SK-N-MC (cell line): ENCODE measurements at regions not wholly inside any gene's neighbourhood (a gene's known extent, or its start where the extent isn't known, plus 50 kb on each side); places are given as distances from the start of the nearest gene placed in this dataset.

ENCODE experiments used
- DNase-seq: peaks from one replicate; pipeline ENCODE4 v3.0.0-alpha.2; 2011; ENCODE audit warnings: low read depth, low spot score
- H3K27ac ChIP-seq: fragments of 200-600 bp; sonication (generic); 2 replicates; pipeline ENCODE4 v1.5.1; 2016; ENCODE audit warnings: mixed run types
- H3K36me3 ChIP-seq: fragments of 200-600 bp; sonication (generic); 2 replicates; pipeline ENCODE4 v1.6.1; 2017; ENCODE audit warnings: antibody characterized with exemption, low read length, mixed read lengths; ENCODE audit not compliant: insufficient read depth
- H3K4me3 ChIP-seq: fragments of 200-600 bp; sonication (generic); 2 replicates; pipeline ENCODE4 v1.5.1; 2016
- H3K9ac ChIP-seq: fragments of 200-600 bp; sonication (generic); 2 replicates; pipeline ENCODE4 v1.8.0; 2017; ENCODE audit warnings: mixed run types, mixed read lengths; ENCODE audit not compliant: insufficient read length
- H3K9me3 ChIP-seq: fragments of 200-600 bp; sonication (generic); 2 replicates; pipeline ENCODE4 v1.6.1; 2017; ENCODE audit warnings: low read depth, mild to moderate bottlenecking, antibody characterized with exemption, low read length, moderate library complexity, mixed read lengths
- EZH2 ChIP-seq: fragments of 200-600 bp; sonication (generic); IDR thresholded peaks from one replicate; pipeline ENCODE4 v1.6.1; 2017; ENCODE audit warnings: antibody characterized with exemption
- FOXP2 ChIP-seq: optimal IDR thresholded peaks from 2 replicates; pipeline ENCODE3; 2011; ENCODE audit warnings: mild to moderate bottlenecking, moderate library complexity; ENCODE audit not compliant: insufficient read depth; ENCODE audit errors: extremely low read length, control extremely low read depth
- POLR2AphosphoS5 ChIP-seq: IDR thresholded peaks from 2 replicates; pipeline ENCODE4 v1.6.1; 2012; ENCODE audit warnings: mild to moderate bottlenecking, low read depth, low read length, borderline replicate concordance

DNA sequence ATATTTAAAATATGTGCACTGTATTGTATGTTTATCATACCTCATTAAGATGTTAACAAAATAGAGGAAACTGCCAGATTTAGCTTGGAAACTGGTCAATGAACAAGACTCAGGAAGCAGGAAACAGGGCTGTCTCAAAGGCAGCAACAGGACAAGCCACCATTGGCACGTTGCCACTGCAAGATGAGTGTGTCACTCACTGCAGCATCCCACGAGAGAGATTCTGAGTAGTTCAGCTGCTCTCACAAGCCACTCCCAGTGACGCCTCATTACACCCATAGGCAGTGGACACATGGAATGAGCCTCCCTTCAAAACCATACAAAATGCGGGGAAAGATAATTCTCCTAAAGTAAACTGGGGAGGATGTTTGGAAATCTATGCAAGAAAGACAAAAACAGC, 181.9 kb upstream of the DLGAP1 start:
- no peak for DNase-seq
- Histone ChIP-seq H3K9ac (no peak overlapping the region), H3K9me3 (no peaks in the 10 kb centered on the region), H3K27ac (no peak overlapping the region), H3K36me3 (no peaks in the 10 kb centered on the region), H3K4me3 (no peak overlapping the region)
- no peak for TF ChIP-seq EZH2
- no peak for TF ChIP-seq POLR2AphosphoS5
- no peak for TF ChIP-seq FOXP2

GRCh38 chr18:4631239-4631638, 176.1 kb upstream of the DLGAP1 start:
- TF ChIP-seq FOXP2 (no peak), EZH2 (no peak), POLR2AphosphoS5 (no peak)
- H3K9me3 ChIP-seq = no peaks in the 10 kb centered on the region
- no peak overlapping the region for H3K4me3 ChIP-seq
- H3K9ac ChIP-seq = no peak overlapping the region
- no peak for DNase-seq
- H3K27ac ChIP-seq = no peak overlapping the region
- no peaks in the 10 kb centered on the region for H3K36me3 ChIP-seq

- H3K36me3 ChIP-seq = no peaks in the 10 kb centered on the region
- no peak for DNase-seq
- H3K4me3 ChIP-seq = no peak overlapping the region
- H3K9ac ChIP-seq = no peak overlapping the region
- no peak overlapping the region for H3K27ac ChIP-seq
- no peaks in the 10 kb centered on the region for H3K9me3 ChIP-seq
- TF ChIP-seq EZH2 (no peak), POLR2AphosphoS5 (no peak), FOXP2 (no peak)
Measured at GRCh38 chr18:4605212-4605611, 150.1 kb upstream of the DLGAP1 start.

GRCh38 chr18:4603955-4604354, 148.8 kb upstream of the DLGAP1 start:
- Histone ChIP-seq H3K9ac (no peak overlapping the region), H3K36me3 (no peaks in the 10 kb centered on the region), H3K4me3 (no peak overlapping the region), H3K27ac (no peak overlapping the region), H3K9me3 (no peaks in the 10 kb centered on the region)
- TF ChIP-seq POLR2AphosphoS5 = no peak
- no peak for TF ChIP-seq FOXP2
- TF ChIP-seq EZH2 = no peak
- DNase-seq = no peak

- Histone ChIP-seq H3K36me3 (no peaks in the 10 kb centered on the region), H3K27ac (no peak overlapping the region), H3K4me3 (no peak overlapping the region), H3K9ac (no peak overlapping the region), H3K9me3 (no peaks in the 10 kb centered on the region)
- no peak for DNase-seq
- no peak for TF ChIP-seq POLR2AphosphoS5
- TF ChIP-seq EZH2 = no peak
Measured at GRCh38 chr18:4599312-4599711, 144.2 kb upstream of the DLGAP1 start.

GRCh38 chr18:4597301-4597700, 142.2 kb upstream of the DLGAP1 start:
- no peak overlapping the region for H3K4me3 ChIP-seq
- no peak overlapping the region for H3K9ac ChIP-seq
- H3K9me3 ChIP-seq = no peaks in the 10 kb centered on the region
- no peak overlapping the region for H3K27ac ChIP-seq
- no peaks in the 10 kb centered on the region for H3K36me3 ChIP-seq
- TF ChIP-seq EZH2 (no peak), POLR2AphosphoS5 (no peak), FOXP2 (no peak)
- DNase-seq = no peak

DNA sequence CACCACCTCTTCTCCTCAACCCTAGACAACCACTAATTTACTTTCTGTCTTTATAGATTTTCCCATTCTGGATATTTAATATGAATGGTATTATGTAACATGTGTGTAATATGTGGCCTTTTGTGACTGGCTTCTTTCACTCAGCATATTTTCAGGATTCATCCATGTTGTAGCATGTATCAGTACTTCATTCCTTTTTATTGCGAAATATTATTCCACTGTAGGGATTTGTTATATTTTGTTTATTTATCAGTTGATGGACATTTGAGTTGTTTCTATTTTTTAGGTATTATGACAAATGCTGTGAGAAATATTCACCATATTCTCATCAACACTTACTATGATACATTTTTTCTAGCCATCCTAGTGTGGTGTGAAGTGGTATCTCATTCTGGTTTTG, 138.8 kb upstream of the DLGAP1 start:
- TF ChIP-seq FOXP2 (no peak), EZH2 (no peak), POLR2AphosphoS5 (no peak)
- no peak overlapping the region for H3K4me3 ChIP-seq
- DNase-seq = no peak
- H3K36me3 ChIP-seq = no peaks in the 10 kb centered on the region
- no peaks in the 10 kb centered on the region for H3K9me3 ChIP-seq
- H3K9ac ChIP-seq = no peak overlapping the region
- H3K27ac ChIP-seq = no peak overlapping the region

DNA sequence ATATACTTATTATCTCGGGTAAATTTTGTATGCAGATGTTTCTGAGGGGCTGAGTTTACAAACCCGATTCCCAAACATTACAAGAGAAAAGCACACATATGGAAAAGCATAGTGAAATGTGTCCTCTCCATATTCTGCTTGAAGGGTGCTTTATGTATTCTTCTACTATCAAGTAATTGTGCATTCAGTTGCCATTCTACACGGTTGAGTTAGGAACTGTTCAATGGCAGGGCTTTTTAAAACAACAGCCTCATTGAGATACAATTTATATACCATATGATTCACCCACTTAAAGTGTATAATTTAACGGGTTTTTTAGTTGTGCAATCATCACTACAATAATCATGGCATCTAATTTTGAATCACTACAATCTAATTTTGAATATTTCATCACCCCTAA, 138.4 kb upstream of the DLGAP1 start:
- Histone ChIP-seq H3K9ac (no peak overlapping the region), H3K27ac (no peak overlapping the region), H3K4me3 (no peak overlapping the region), H3K36me3 (no peaks in the 10 kb centered on the region), H3K9me3 (no peaks in the 10 kb centered on the region)
- TF ChIP-seq EZH2 = no peak
- no peak for TF ChIP-seq POLR2AphosphoS5
- no peak for TF ChIP-seq FOXP2
- no peak for DNase-seq

DNA sequence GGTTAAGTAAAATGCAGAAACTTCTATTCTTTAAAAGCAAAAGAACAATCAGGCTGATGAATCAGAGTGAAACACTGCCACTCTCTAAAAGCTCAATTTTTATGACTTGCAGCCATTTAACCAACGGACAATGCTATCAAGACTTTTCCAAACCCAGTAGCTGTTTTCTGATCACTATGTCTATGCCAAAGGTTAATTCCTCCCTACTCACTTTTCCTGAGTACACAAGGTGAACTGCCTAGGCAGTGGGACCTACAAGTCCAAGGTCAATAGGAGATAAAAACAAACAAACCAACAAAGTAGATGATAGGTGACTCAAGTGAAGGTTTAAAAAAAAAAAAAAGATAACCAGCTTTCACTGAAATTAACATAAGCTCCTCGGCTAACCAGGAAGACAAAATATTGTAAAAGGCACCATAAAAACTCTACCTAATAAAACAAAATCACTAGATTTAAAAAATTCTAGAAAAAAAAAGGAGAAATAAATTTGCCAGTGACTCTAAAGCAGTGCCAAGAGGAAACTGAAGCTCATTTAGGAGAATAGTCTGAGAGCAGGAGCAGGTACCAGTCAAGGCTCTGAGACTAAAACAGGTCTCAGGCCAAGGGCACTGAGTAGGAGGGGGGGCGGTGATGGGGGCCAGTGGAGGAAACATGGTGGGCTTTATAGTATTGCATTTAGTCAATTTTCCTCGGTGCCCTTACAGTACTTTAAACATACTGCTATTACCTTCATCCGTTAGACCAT, 134.1 kb upstream of the DLGAP1 start:
- Histone ChIP-seq H3K9ac (no peak overlapping the region), H3K36me3 (no peaks in the 10 kb centered on the region), H3K9me3 (no peaks in the 10 kb centered on the region), H3K4me3 (no peak overlapping the region), H3K27ac (no peak overlapping the region)
- TF ChIP-seq EZH2 (no peak), POLR2AphosphoS5 (no peak), FOXP2 (no peak)
- DNase-seq = no peak
